ENCODE measurements at regions not wholly inside any gene's neighbourhood (a gene's known extent, or its start where the extent isn't known, plus 50 kb on each side); places are given as distances from the start of the nearest gene placed in this dataset.

DNA sequence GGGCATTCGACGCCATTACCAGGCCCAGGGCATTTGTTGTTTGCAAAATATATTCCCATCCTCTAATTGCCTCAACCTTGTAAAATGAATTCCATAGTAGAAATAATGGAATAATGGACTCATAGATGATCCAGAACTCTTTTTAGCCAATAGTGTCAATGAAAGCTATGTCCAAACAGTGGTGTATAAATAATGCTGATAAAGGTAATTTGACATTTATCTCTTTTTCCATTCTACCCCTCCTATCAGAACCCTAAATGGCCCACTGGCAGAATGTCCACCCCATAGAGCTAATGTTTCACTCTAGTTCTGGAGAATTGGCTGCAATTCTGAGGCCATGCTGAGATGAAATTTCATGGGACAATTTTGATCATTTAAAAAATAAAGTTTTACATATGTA lies 76.4 kb upstream of the DLX6 start:
- no peak for DNase-seq

GRCh38 chr7:96931891-96932290 lies 73.5 kb upstream of the DLX6 start:
- DNase-seq: no peak

DNA sequence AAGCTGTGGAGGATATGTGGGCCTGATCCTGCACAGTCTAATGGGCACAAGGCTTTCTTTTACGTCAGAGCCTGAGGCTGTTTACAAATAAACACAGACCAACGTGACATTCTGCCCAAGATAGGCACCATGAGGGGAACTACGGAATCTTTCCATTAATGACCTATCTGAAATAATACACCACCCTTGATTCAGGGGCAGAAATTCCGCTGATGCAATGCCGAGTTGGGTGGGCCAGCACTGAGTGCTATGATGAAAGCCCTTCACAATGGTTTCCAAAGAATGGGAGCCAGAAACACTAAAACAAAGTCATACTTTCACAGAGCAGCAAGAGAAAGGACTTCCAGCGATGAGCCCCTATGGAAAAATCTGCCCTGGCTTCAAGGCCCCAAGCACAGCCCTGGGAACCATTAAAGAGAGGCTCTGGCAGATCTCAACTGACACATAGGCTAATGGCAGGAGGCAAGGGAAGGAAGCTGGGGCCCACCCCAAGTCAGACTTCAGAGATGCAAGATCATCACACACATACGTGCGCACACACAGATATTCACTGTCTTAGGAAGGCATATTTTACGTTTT lies 72.2 kb upstream of the DLX6 start:
- no peak for DNase-seq

- DNase-seq: no peak
Observed at GRCh38 chr7:96936621-96937020, 68.7 kb upstream of the DLX6 start.

- DNase-seq: no peak
Observed at GRCh38 chr7:96942112-96942511, 63.2 kb upstream of the DLX6 start.

- peak in 1 of 2 experiments; percentile 8 for DNase-seq
Observed at GRCh38 chr7:96949766-96950165, 55.6 kb upstream of the DLX6 start.

- DNase-seq: no peak
Observed at GRCh38 chr7:96952974-96953391, 52.4 kb upstream of the DLX6 start.

DNA sequence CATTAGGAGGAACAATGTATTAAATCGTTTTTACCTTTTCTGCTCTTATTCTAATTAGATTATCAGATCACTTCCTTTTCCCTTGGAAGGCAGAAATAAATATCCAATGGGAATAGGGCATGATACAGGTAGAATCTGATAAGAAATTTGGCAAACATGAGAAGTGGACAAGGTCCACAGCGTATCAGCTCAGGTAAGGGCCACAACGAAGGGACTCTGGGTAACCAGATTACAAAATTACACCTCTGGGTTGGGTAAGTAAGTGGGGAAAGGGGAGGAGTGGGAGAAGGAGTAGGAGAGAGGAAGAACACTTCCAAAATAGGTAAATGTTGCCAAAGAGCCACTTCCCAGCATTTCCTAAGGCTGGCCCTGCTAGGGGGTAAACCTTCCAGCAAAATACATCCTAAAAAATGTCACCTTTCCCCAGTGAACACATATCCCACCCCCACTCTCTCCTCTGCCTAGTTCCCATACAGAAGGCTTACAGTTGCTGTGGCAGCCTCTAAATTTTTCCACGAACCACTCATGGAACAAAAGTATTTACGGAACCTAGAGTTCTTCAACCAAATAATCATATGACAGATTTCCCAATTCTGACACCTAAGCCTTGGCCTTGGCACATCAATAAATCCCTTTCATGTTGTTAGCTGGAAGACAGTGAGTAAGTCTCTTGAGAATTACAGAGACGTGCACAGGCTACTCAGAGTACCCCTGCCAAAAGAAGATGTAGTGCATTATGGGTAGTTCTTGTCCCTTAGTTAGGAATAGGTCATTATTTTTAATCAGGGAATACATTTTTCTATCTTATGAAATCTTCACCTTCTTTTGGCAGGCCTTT lies 51.5 kb upstream of the DLX6 start:
- DNase-seq: no peak
